K562 (cell line): ENCODE measurements at regions not wholly inside any gene's neighbourhood (a gene's known extent, or its start where the extent isn't known, plus 50 kb on each side); places are given as distances from the start of the nearest gene placed in this dataset.

Source experiments
- ATAC-seq: fragments of 200-7000 bp; cut with Tn5 transposase; 3 replicates; pipeline ENCODE4 v1.9.1; 2020; ENCODE audit warnings: moderate library complexity
- BruUV-seq: library from RNA; stranded (reverse); fragments of 400-500 nt; replicated peaks from 2 replicates; lab custom pipeline; 2021; lab: Mats Ljungman, UMichigan
- CTCF ChIA-PET: fragments of 300-600 bp; formaldehyde crosslinking; extraction: SDS; loops from one replicate; lab custom pipeline; 2021; ENCODE audit warnings: low intra/inter-chr PET ratio; lab: Yijun Ruan, JAX
- POLR2A ChIA-PET: fragments of 300-600, 350-650 bp; sonication (Branson Sonifier 250); formaldehyde crosslinking; extraction: SDS; loops from one replicate; lab custom pipeline; 2021; ENCODE audit warnings: antibody characterized with exemption, inconsistent platforms; lab: Yijun Ruan, JAX
- DNase-seq, 4 experiments: peaks; one replicate each; pipeline versions ENCODE4 v3.0.0 to v3.0.0-alpha.2; 2011 to 2018; ENCODE audit warnings: low spot score in 3 of 4, mixed read lengths in 3 of 4; ENCODE audit errors: extremely low read depth in 1 of 4
- FAIRE-seq: peaks from 2 replicates; lab custom pipeline; 2011; peaks lifted over from hg19 to GRCh38; lab: Jason Lieb, UNC
- H2AFZ ChIP-seq: 2 replicates; pipeline ENCODE4 v1.6.0; 2011; ENCODE audit warnings: low read depth, low read length, control low read depth, inconsistent platforms
- H3K27ac ChIP-seq: fragments of 200-600 bp; 3 replicates; pipeline ENCODE4 v1.8.0; 2011; ENCODE audit warnings: low read depth, mild to moderate bottlenecking, control low read depth, inconsistent platforms, low read length, moderate library complexity, mixed read lengths; ENCODE audit errors: extremely low read depth
- H3K27me3 ChIP-seq, 2 experiments: fragments of 300-600 bp in 1 of 2; 2 replicates in 1 of 2; 3 replicates in 1 of 2; pipeline versions ENCODE4 v1.6.0 to v1.8.0; 2011; ENCODE audit warnings: inconsistent platforms in 2 of 2, low read length in 2 of 2, mild to moderate bottlenecking in 1 of 2, mixed read lengths in 1 of 2, moderate library complexity in 1 of 2; ENCODE audit not compliant: control insufficient read depth in 2 of 2, insufficient read depth in 2 of 2
- H3K36me3 ChIP-seq: fragments of 300-600 bp; 3 replicates; pipeline ENCODE4 v1.8.0; 2011; ENCODE audit warnings: mild to moderate bottlenecking, low read length, inconsistent platforms; ENCODE audit not compliant: control insufficient read depth, insufficient read depth
- H3K4me1 ChIP-seq, 2 experiments: fragments of 200-600 bp in 1 of 2; replicated peaks in 1 of 2; 2 replicates in 1 of 2; 3 replicates in 1 of 2; pipeline versions ENCODE4 v1.5.1 to v1.8.0; 2011; ENCODE audit warnings: inconsistent platforms in 2 of 2, low read length in 2 of 2, mild to moderate bottlenecking in 1 of 2, mixed read lengths in 1 of 2, moderate library complexity in 1 of 2; ENCODE audit not compliant: control insufficient read depth in 2 of 2, insufficient read depth in 2 of 2
- H3K4me2 ChIP-seq: 2 replicates; pipeline ENCODE4 v1.6.1; 2011; ENCODE audit warnings: low read length, control low read depth, inconsistent platforms, mixed read lengths; ENCODE audit not compliant: insufficient read depth
- H3K4me3 ChIP-seq: fragments of 200-600 bp; sonication (generic), shearing (Covaris generic); 2 replicates; pipeline ENCODE4 v1.5.1; 2016; ENCODE audit warnings: control low read depth, inconsistent platforms
- H3K79me2 ChIP-seq: fragments of 200-600 bp; 3 replicates; pipeline ENCODE4 v1.8.0; 2011; ENCODE audit warnings: low read length, inconsistent platforms; ENCODE audit not compliant: control insufficient read depth, insufficient read depth
- H3K9ac ChIP-seq, 2 experiments: 2 replicates each; pipeline versions ENCODE4 v1.6.0 to v1.6.1; 2011; ENCODE audit warnings: low read depth in 2 of 2, low read length in 2 of 2, control low read depth in 1 of 2, inconsistent platforms in 1 of 2, mild to moderate bottlenecking in 1 of 2, mixed read lengths in 1 of 2; ENCODE audit not compliant: insufficient read depth in 1 of 2
- H3K9me1 ChIP-seq: one replicate; pipeline ENCODE4 v1.6.0; 2011; ENCODE audit warnings: inconsistent platforms, mild to moderate bottlenecking, low read length, moderate library complexity; ENCODE audit not compliant: control insufficient read depth, insufficient read depth
- H3K9me3 ChIP-seq: replicated peaks from 2 replicates; pipeline ENCODE4 v1.5.1; 2011; ENCODE audit warnings: low read depth, low read length, inconsistent platforms; ENCODE audit not compliant: control insufficient read depth, insufficient read depth
- H4K20me1 ChIP-seq: replicated peaks from 2 replicates; pipeline ENCODE4 v1.6.1; 2011; ENCODE audit warnings: low read length, inconsistent platforms, mixed read lengths; ENCODE audit not compliant: control insufficient read depth, insufficient read depth
- FOXK1 ChIP-seq: sonication (generic); formaldehyde crosslinking; IDR thresholded peaks from 2 replicates; pipeline ENCODE4 v1.8.0; 2022; ENCODE audit warnings: missing genetic modification reagents, mild to moderate bottlenecking, borderline replicate concordance
- NELFE ChIP-seq: IDR thresholded peaks from 2 replicates; pipeline ENCODE4 v1.6.1; 2011; ENCODE audit warnings: mild to moderate bottlenecking; ENCODE audit not compliant: insufficient read depth, insufficient read length
- RBM14 ChIP-seq: fragments of 200-400 bp; formaldehyde crosslinking; IDR thresholded peaks from 2 replicates; pipeline ENCODE4 v1.6.1; 2018; ENCODE audit warnings: low read depth, mild to moderate bottlenecking, low read length, moderate library complexity, borderline replicate concordance; ENCODE audit not compliant: insufficient read depth
- SRSF7 ChIP-seq: fragments of 200-400 bp; formaldehyde crosslinking; optimal IDR thresholded peaks from 2 replicates; pipeline ENCODE3; 2017; ENCODE audit warnings: mild to moderate bottlenecking, low read depth, low read length
- ZBTB49 ChIP-seq: sonication (generic); formaldehyde crosslinking; IDR thresholded peaks from 2 replicates; pipeline ENCODE4 v1.8.0; 2022; ENCODE audit warnings: missing genetic modification reagents, mild to moderate bottlenecking, borderline replicate concordance
- ZFP30 ChIP-seq: fragments of 250-450 bp; sonication (Bioruptor Pico); IDR thresholded peaks from 2 replicates; pipeline ENCODE4 v1.8.0; 2022; ENCODE audit warnings: moderate library complexity, mild to moderate bottlenecking, inconsistent platforms, borderline replicate concordance
- ZNF436 ChIP-seq: fragments of 250-450, 450-650 bp; sonication (Bioruptor Pico); formaldehyde crosslinking; IDR thresholded peaks from 2 replicates; pipeline ENCODE4 v1.7.0; 2020; ENCODE audit warnings: mild to moderate bottlenecking
- ZNF444 ChIP-seq: fragments of 250-450 bp; sonication (Bioruptor Pico); IDR thresholded peaks from 2 replicates; pipeline ENCODE4 v1.4.0; 2020; ENCODE audit warnings: mild to moderate bottlenecking, moderate library complexity
- ZNF778 ChIP-seq: fragments of 450-650 bp; formaldehyde crosslinking; IDR thresholded peaks from 2 replicates; pipeline ENCODE4 v1.4.0; 2020; ENCODE audit warnings: mild to moderate bottlenecking, moderate library complexity
- WGBS: fragments of 100-300 bp; shearing (Covaris generic); methylation state at CpG from one replicate; pipeline ENCODE4 v1.1.6; 2016; ENCODE audit warnings: low coverage, mixed read lengths; ENCODE audit not compliant: insufficient coverage; ENCODE audit errors: missing lambda C conversion rate; 5-methylcytosine and 5-hydroxymethylcytosine counted together
- in situ Hi-C: fragments of 300-500 bp; cut with MboI; formaldehyde crosslinking; loops from 4 replicates; pipeline ENCODE4 v1.15.0; 2018; ENCODE audit warnings: inconsistent platforms, mixed read lengths
- intact Hi-C: fragments of 100-400 bp; cut with micrococcal nuclease; formaldehyde crosslinking; loops from 2 replicates; pipeline ENCODE4 v1.14.2; 2022

- Histone ChIP-seq H3K27ac (no peak overlapping the region), H3K79me2 (no peaks in the 10 kb centered on the region), H3K4me2 (no peak overlapping the region), H3K9ac (no peak overlapping the region), H3K27me3 (peaks cover 0 to 5% of the 10 kb centered on the region in 2 experiments; a peak in 1 of 5 replicates), H3K9me3 (no peaks in the 10 kb centered on the region), H3K4me1 (no peaks in the 10 kb centered on the region), H3K9me1 (no peaks in the 10 kb centered on the region), H2AFZ (no peak overlapping the region), H3K36me3 (no peaks in the 10 kb centered on the region), H3K4me3 (no peak overlapping the region), H4K20me1 (no peaks in the 10 kb centered on the region)
- DNase-seq (no peak), ATAC-seq (no peak), FAIRE-seq (no peak)
- intact Hi-C loops = no loop called here
- ChIA-PET CTCF (no interaction called here), POLR2A (no interaction called here)
- in situ Hi-C loops = no loop called here
- WGBS = 0% methylated on average over 2 of the region's 2 CpGs
- TF ChIP-seq SRSF7 (no peak), ZNF444 (CRISPR knock-in tag) (no peak), ZFP30 (CRISPR knock-in tag) (no peak), ZNF778 (CRISPR knock-in tag) (no peak), NELFE (no peak), ZBTB49 (CRISPR knock-in tag) (no peak), RBM14 (no peak), FOXK1 (CRISPR knock-in tag) (no peak), ZNF436 (CRISPR knock-in tag) (no peak)
- no TSS peak for BruUV-seq
Observed at GRCh38 chr2:15868704-15869103, 71.6 kb upstream of the MYCN start.
